OCI-LY3 (cell line): ENCODE measurements at regions not wholly inside any gene's neighbourhood (a gene's known extent, or its start where the extent isn't known, plus 50 kb on each side); places are given as distances from the start of the nearest gene placed in this dataset.

Source experiments
- CTCF ChIP-seq: fragments of 200-600, 300-600 bp; sonication (generic); IDR thresholded peaks from 2 replicates; pipeline ENCODE4 v1.5.1; 2014; ENCODE audit warnings: antibody characterized with exemption, low read length, low read depth
- EZH2phosphoT487 ChIP-seq: fragments of 200-600 bp; shearing (Covaris generic); IDR thresholded peaks from 2 replicates; pipeline ENCODE4 v1.6.1; 2018; ENCODE audit warnings: antibody characterized with exemption, mixed run types, low read depth

GRCh38 chr6:14981960-14982359, 263.9 kb upstream of the JARID2 start:
- TF ChIP-seq CTCF = no peak
- TF ChIP-seq EZH2phosphoT487 = no peak
